Brain microvascular endothelial cell (primary cell): ENCODE measurements at regions not wholly inside any gene's neighbourhood (a gene's known extent, or its start where the extent isn't known, plus 50 kb on each side); places are given as distances from the start of the nearest gene placed in this dataset.

ENCODE experiments used
- DNase-seq: peaks from one replicate; pipeline ENCODE4 v3.0.0-alpha.2; 2020
- H3K27ac ChIP-seq: fragments of 250-450 bp; sonication (Bioruptor Pico); 2 replicates; pipeline ENCODE4 v1.5.1; 2020; ENCODE audit warnings: mild to moderate bottlenecking, moderate library complexity
- H3K27me3 ChIP-seq: fragments of 250-450 bp; sonication (Bioruptor Pico); replicated peaks from 2 replicates; pipeline ENCODE4 v1.5.1; 2020; ENCODE audit warnings: mild to moderate bottlenecking
- H3K36me3 ChIP-seq: fragments of 250-450 bp; sonication (Bioruptor Pico); replicated peaks from 2 replicates; pipeline ENCODE4 v1.5.1; 2020; ENCODE audit warnings: mild to moderate bottlenecking
- H3K4me3 ChIP-seq: 2 replicates; pipeline ENCODE4 v1.5.1; 2011; ENCODE audit warnings: low read depth, mild to moderate bottlenecking, control low read depth, low read length, moderate library complexity
- CTCF ChIP-seq: IDR thresholded peaks from 2 replicates; pipeline ENCODE4 v1.5.1; 2011; ENCODE audit warnings: low read depth, mild to moderate bottlenecking, moderate library complexity, low read length, control low read depth, inconsistent platforms; ENCODE audit errors: missing control alignments
- in situ Hi-C: cut with HindIII; loops from 2 replicates; pipeline ENCODE4 v1.10.0; 2017; ENCODE audit warnings: low sequenced_read_pairs, low pct_ligation_motif_present

- no peak for TF ChIP-seq CTCF
- no peaks in the 10 kb centered on the region for H3K27me3 ChIP-seq
- DNase-seq = no peak
- in situ Hi-C loops = no loop called here
- H3K36me3 ChIP-seq = no peaks in the 10 kb centered on the region
- H3K27ac ChIP-seq = no peak overlapping the region
- H3K4me3 ChIP-seq = no peak overlapping the region
Measured at GRCh38 chr12:91629440-91629839, 446.8 kb upstream of the DCN start.

- H3K36me3 ChIP-seq = no peaks in the 10 kb centered on the region
- DNase-seq = no peak
- H3K27me3 ChIP-seq = no peaks in the 10 kb centered on the region
- H3K4me3 ChIP-seq = no peak overlapping the region
- no peak for TF ChIP-seq CTCF
- no peak overlapping the region for H3K27ac ChIP-seq
- in situ Hi-C loops = no loop called here
Measured at GRCh38 chr12:91628656-91629055, 446.0 kb upstream of the DCN start.

- no peaks in the 10 kb centered on the region for H3K27me3 ChIP-seq
- no peaks in the 10 kb centered on the region for H3K36me3 ChIP-seq
- no peak for TF ChIP-seq CTCF
- in situ Hi-C loops = no loop called here
- no peak overlapping the region for H3K27ac ChIP-seq
- no peak for DNase-seq
- no peak overlapping the region for H3K4me3 ChIP-seq
Measured at GRCh38 chr12:91627225-91627624, 444.6 kb upstream of the DCN start.

GRCh38 chr12:91622981-91623380, 440.4 kb upstream of the DCN start:
- in situ Hi-C loops = no loop called here
- TF ChIP-seq CTCF = no peak
- H3K36me3 ChIP-seq = no peaks in the 10 kb centered on the region

GRCh38 chr12:91622037-91622436, 439.4 kb upstream of the DCN start:
- no peak for DNase-seq
- H3K27me3 ChIP-seq = no peaks in the 10 kb centered on the region
- in situ Hi-C loops = no loop called here
- H3K36me3 ChIP-seq = no peaks in the 10 kb centered on the region
- TF ChIP-seq CTCF = no peak
- no peak overlapping the region for H3K27ac ChIP-seq
- H3K4me3 ChIP-seq = no peak overlapping the region

More at GRCh38 chr12:91622981-91623380, 440.4 kb upstream of the DCN start:
- Histone ChIP-seq H3K27ac (no peak overlapping the region), H3K27me3 (no peaks in the 10 kb centered on the region), H3K4me3 (no peak overlapping the region)
- no peak for DNase-seq

GRCh38 chr12:91620992-91621391, 438.4 kb upstream of the DCN start:
- in situ Hi-C loops = no loop called here
- Histone ChIP-seq H3K4me3 (no peak overlapping the region), H3K27ac (no peak overlapping the region), H3K36me3 (no peaks in the 10 kb centered on the region), H3K27me3 (no peaks in the 10 kb centered on the region)
- TF ChIP-seq CTCF = peak; percentile 34
- no peak for DNase-seq
